IMR-90 (cell line): ENCODE measurements at regions not wholly inside any gene's neighbourhood (a gene's known extent, or its start where the extent isn't known, plus 50 kb on each side); places are given as distances from the start of the nearest gene placed in this dataset.

Source experiments
- ATAC-seq: fragments of 200-7000 bp; cut with Tn5 transposase; 2 replicates; pipeline ENCODE4 v1.9.1; 2020; ENCODE audit warnings: low read depth, mild to moderate bottlenecking, moderate library complexity
- BruUV-seq: library from RNA; stranded (reverse); fragments of 400-500 nt; replicated peaks from 2 replicates; lab custom pipeline; 2021; lab: Mats Ljungman, UMichigan
- CTCF ChIA-PET: fragments of 300-600 bp; formaldehyde crosslinking; extraction: SDS; loops from one replicate; lab custom pipeline; 2021; ENCODE audit warnings: antibody characterized with exemption; lab: Yijun Ruan, JAX
- POLR2A ChIA-PET: fragments of 300-600 bp; sonication (Branson Sonifier 250); formaldehyde crosslinking; loops from one replicate; lab custom pipeline; 2022; ENCODE audit warnings: antibody characterized with exemption; ENCODE audit not compliant: unreplicated experiment; lab: Charles Lee
- DNase-seq: peaks from one replicate; pipeline ENCODE4 v3.0.0; 2013
- H2AFZ ChIP-seq: replicated peaks from 2 replicates; pipeline ENCODE3; 2013; ENCODE audit warnings: low read length, mild to moderate bottlenecking; ENCODE audit not compliant: poor library complexity
- H2AK5ac ChIP-seq: 2 replicates; pipeline ENCODE4 v1.6.1; 2013; ENCODE audit warnings: low read depth, low read length, inconsistent platforms
- H2AK9ac ChIP-seq: replicated peaks from 2 replicates; pipeline ENCODE3; 2013; ENCODE audit warnings: mild to moderate bottlenecking, low read depth, low read length, moderate library complexity; ENCODE audit not compliant: poor library complexity
- H2BK120ac ChIP-seq: 2 replicates; pipeline ENCODE4 v1.6.1; 2013; ENCODE audit warnings: low read depth, low read length, inconsistent platforms
- H2BK15ac ChIP-seq: 3 replicates; pipeline ENCODE4 v1.6.1; 2013; ENCODE audit warnings: low read depth, low read length, inconsistent platforms
- H2BK20ac ChIP-seq: 2 replicates; pipeline ENCODE4 v1.6.1; 2013; ENCODE audit warnings: low read depth, mild to moderate bottlenecking, inconsistent platforms, low read length, moderate library complexity
- H2BK5ac ChIP-seq: 2 replicates; pipeline ENCODE4 v1.6.1; 2013; ENCODE audit warnings: mild to moderate bottlenecking, low read depth, low read length, inconsistent platforms; ENCODE audit not compliant: poor library complexity, severe bottlenecking
- H3K14ac ChIP-seq: replicated peaks from 2 replicates; pipeline ENCODE4 v1.6.1; 2013; ENCODE audit warnings: low read depth, low read length, inconsistent platforms
- H3K18ac ChIP-seq: 2 replicates; pipeline ENCODE4 v1.6.1; 2013; ENCODE audit warnings: low read depth, low read length, control low read depth
- H3K23ac ChIP-seq: 2 replicates; pipeline ENCODE4 v1.6.1; 2013; ENCODE audit warnings: low read depth, low read length, inconsistent platforms
- H3K27ac ChIP-seq: 2 replicates; pipeline ENCODE4 v1.5.1; 2013; ENCODE audit warnings: mild to moderate bottlenecking, control low read depth, low read length; ENCODE audit not compliant: insufficient read depth
- H3K27me3 ChIP-seq: 2 replicates; pipeline ENCODE4 v1.6.1; 2013; ENCODE audit warnings: low read length; ENCODE audit not compliant: control insufficient read depth, insufficient read depth
- H3K36me3 ChIP-seq: 2 replicates; pipeline ENCODE4 v1.6.1; 2013; ENCODE audit warnings: low read length, mixed read lengths; ENCODE audit not compliant: control insufficient read depth, insufficient read depth
- H3K4ac ChIP-seq: 2 replicates; pipeline ENCODE4 v1.6.1; 2013; ENCODE audit warnings: low read depth, low read length, inconsistent platforms
- H3K4me1 ChIP-seq: 2 replicates; pipeline ENCODE4 v1.6.1; 2013; ENCODE audit warnings: low read length, mixed read lengths; ENCODE audit not compliant: control insufficient read depth, insufficient read depth
- H3K4me2 ChIP-seq: 2 replicates; pipeline ENCODE4 v1.6.1; 2013; ENCODE audit warnings: low read depth, mild to moderate bottlenecking, control low read depth, low read length, moderate library complexity
- H3K4me3 ChIP-seq: 2 replicates; pipeline ENCODE4 v1.5.1; 2013; ENCODE audit warnings: low read depth, mild to moderate bottlenecking, control low read depth, low read length, moderate library complexity; ENCODE audit not compliant: insufficient read depth
- H3K56ac ChIP-seq: 2 replicates; pipeline ENCODE4 v1.6.1; 2013; ENCODE audit warnings: low read length, inconsistent platforms; ENCODE audit not compliant: insufficient read depth; ENCODE audit errors: extremely low read depth
- H3K79me1 ChIP-seq, 2 experiments: 2 replicates each; pipeline ENCODE4 v1.6.1; 2013; ENCODE audit warnings: low read length in 2 of 2, inconsistent platforms in 1 of 2, low read depth in 1 of 2
- H3K9ac ChIP-seq: 2 replicates; pipeline ENCODE4 v1.6.1; 2013; ENCODE audit warnings: low read depth, low read length, control low read depth
- H3K9me1 ChIP-seq: 2 replicates; pipeline ENCODE4 v1.6.1; 2013; ENCODE audit warnings: low read length, inconsistent platforms; ENCODE audit not compliant: insufficient read depth
- H3K9me3 ChIP-seq: 2 replicates; pipeline ENCODE4 v1.6.1; 2013; ENCODE audit warnings: low read length; ENCODE audit not compliant: control insufficient read depth, insufficient read depth
- H4K20me1 ChIP-seq: 2 replicates; pipeline ENCODE4 v1.6.1; 2013; ENCODE audit warnings: low read length, inconsistent platforms; ENCODE audit not compliant: insufficient read depth
- H4K5ac ChIP-seq: 2 replicates; pipeline ENCODE4 v1.6.1; 2013; ENCODE audit warnings: mild to moderate bottlenecking, low read depth, low read length, control low read depth
- H4K8ac ChIP-seq, 2 experiments: 2 replicates each; pipeline ENCODE4 v1.6.1; 2013; ENCODE audit warnings: low read depth in 2 of 2, low read length in 2 of 2, control low read depth in 1 of 2, inconsistent platforms in 1 of 2
- H4K91ac ChIP-seq: 2 replicates; pipeline ENCODE4 v1.6.1; 2013; ENCODE audit warnings: low read depth, low read length, inconsistent platforms; ENCODE audit not compliant: insufficient read depth
- CEBPB ChIP-seq: IDR thresholded peaks from 2 replicates; pipeline ENCODE4 v1.6.1; 2012; ENCODE audit warnings: low read depth, low read length, improper control_type of control experiment
- POLR2A ChIP-seq: IDR thresholded peaks from 2 replicates; pipeline ENCODE4 v1.6.1; 2012; ENCODE audit warnings: mild to moderate bottlenecking, low read depth, low read length
- WGBS, 2 experiments: methylation state at CpG; one replicate each; pipeline versions ENCODE4 v1.1.5 to v1.1.7; 2013; ENCODE audit warnings: missing lambda C conversion rate in 2 of 2; ENCODE audit not compliant: insufficient read length in 1 of 2; ENCODE audit errors: extremely low coverage in 2 of 2; 5-methylcytosine and 5-hydroxymethylcytosine counted together
- dilution Hi-C: fragments of 300-500 bp; cut with HindIII; formaldehyde crosslinking; loops from one replicate; pipeline ENCODE4 v1.14.3; 2018; ENCODE audit warnings: low sequenced_read_pairs; ENCODE audit not compliant: unreplicated experiment
- in situ Hi-C: fragments of 300-500 bp; cut with MboI; formaldehyde crosslinking; loops from 3 replicates; pipeline ENCODE4 v1.14.3; 2019; ENCODE audit warnings: low sequenced_read_pairs, inconsistent platforms, mixed read lengths
- intact Hi-C: fragments of 100-400 bp; cut with micrococcal nuclease; formaldehyde crosslinking; loops from 2 replicates; pipeline ENCODE4 v1.10.0; 2022

DNA sequence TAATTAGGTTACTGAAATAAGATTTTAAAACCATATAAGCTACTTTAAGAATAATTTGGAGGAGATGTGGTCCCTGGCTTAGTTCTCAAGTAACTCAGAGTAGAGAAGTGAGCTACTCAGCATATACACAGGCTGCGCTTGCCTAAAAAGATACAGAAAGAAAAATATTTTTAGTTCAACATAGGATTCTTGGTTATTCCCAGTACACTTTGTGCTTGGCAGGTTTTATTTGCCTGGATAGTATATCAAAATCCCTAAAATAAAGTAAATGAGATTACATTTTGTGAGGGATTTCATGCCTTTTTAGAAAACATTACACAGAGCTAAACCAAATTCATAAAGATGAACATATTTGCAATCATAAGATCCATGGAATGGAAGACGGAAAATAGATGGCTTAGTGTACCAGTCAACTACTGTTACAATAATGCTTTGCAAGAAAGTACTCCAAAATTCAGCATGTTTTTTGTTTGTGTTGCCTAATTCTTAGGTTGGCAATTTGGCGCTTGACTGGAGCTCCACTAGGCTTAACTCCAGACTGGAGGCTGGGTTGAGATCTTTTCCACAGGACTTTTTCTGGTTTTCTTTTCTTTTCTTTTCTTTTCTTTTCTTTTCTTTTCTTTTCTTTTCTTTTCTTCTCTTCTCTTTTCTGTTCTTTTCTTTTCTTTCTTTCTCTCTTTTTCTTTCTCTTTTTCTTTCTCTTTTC is 600.5 kb upstream of the SYT4 start:
- ATAC-seq (no peak), DNase-seq (no peak)
- WGBS, 2 experiments, result 100% methylated on average over 1 of the region's 3 CpGs; no CpG with 5 or more reads in 1 of the 2 experiments
- Histone ChIP-seq H3K27me3 (no peaks in the 10 kb centered on the region), H3K9me3 (no peaks in the 10 kb centered on the region), H3K9ac (no peak overlapping the region), H3K4me2 (no peak overlapping the region), H2BK120ac (no peak overlapping the region), H3K36me3 (no peaks in the 10 kb centered on the region), H4K8ac (no peak overlapping the region), H4K5ac (no peak overlapping the region), H2AFZ (no peak overlapping the region), H3K4ac (no peak overlapping the region), H4K91ac (no peak overlapping the region), H2BK5ac (no peak overlapping the region), H3K27ac (no peak overlapping the region), H2BK20ac (no peak overlapping the region), H2BK15ac (no peak overlapping the region), H3K79me1 (no peaks in the 10 kb centered on the region), H3K23ac (no peak overlapping the region), H3K18ac (no peak overlapping the region), H4K20me1 (no peaks in the 10 kb centered on the region), H3K14ac (no peak overlapping the region), H2AK9ac (no peak overlapping the region), H3K4me1 (peaks cover 6% of the 10 kb centered on the region; the same call in 1 of the 2 replicates), H3K9me1 (no peaks in the 10 kb centered on the region), H3K4me3 (no peak overlapping the region), H3K56ac (no peak overlapping the region), H2AK5ac (no peak overlapping the region)
- POLR2A ChIA-PET, result no interaction called here
- no TSS peak for BruUV-seq
- intact Hi-C loops, result no loop called here
- no peak for TF ChIP-seq CEBPB
- no peak for TF ChIP-seq POLR2A
- dilution Hi-C loops, result no loop called here
- CTCF ChIA-PET, result no interaction called here
- in situ Hi-C loops, result no loop called here
